Mesendoderm (in vitro differentiated cells): ENCODE measurements at regions not wholly inside any gene's neighbourhood (a gene's known extent, or its start where the extent isn't known, plus 50 kb on each side); places are given as distances from the start of the nearest gene placed in this dataset.
A peak's percentile ranks its signal among the peaks of the same experiment; 100 is the strongest.

ENCODE experiments used
- DNase-seq: peaks from one replicate; pipeline ENCODE4 v3.0.0; 2013
- H2AK5ac ChIP-seq: 2 replicates; pipeline ENCODE4 v1.6.1; 2013; ENCODE audit warnings: low read length, inconsistent platforms
- H2BK120ac ChIP-seq: 2 replicates; pipeline ENCODE4 v1.6.1; 2013; ENCODE audit warnings: low read depth, mild to moderate bottlenecking, low read length, moderate library complexity, mixed read lengths
- H2BK15ac ChIP-seq: replicated peaks from 2 replicates; pipeline ENCODE4 v1.6.1; 2013; ENCODE audit warnings: low read depth, mild to moderate bottlenecking, moderate library complexity
- H2BK5ac ChIP-seq: 2 replicates; pipeline ENCODE4 v1.6.1; 2013; ENCODE audit warnings: low read length, inconsistent platforms
- H3K18ac ChIP-seq: 2 replicates; pipeline ENCODE4 v1.6.1; 2013; ENCODE audit warnings: mild to moderate bottlenecking, low read length, mixed read lengths
- H3K23ac ChIP-seq: one replicate; pipeline ENCODE4 v1.6.1; 2013; ENCODE audit warnings: low read length
- H3K27ac ChIP-seq: 2 replicates; pipeline ENCODE4 v1.5.1; 2013; ENCODE audit warnings: low read depth, mild to moderate bottlenecking, inconsistent platforms, low read length, moderate library complexity
- H3K27me3 ChIP-seq: 2 replicates; pipeline ENCODE4 v1.6.1; 2013; ENCODE audit warnings: low read length, control low read depth, mild to moderate bottlenecking, inconsistent platforms; ENCODE audit not compliant: insufficient read depth, poor library complexity
- H3K36me3 ChIP-seq: 2 replicates; pipeline ENCODE4 v1.6.1; 2013; ENCODE audit warnings: low read length, inconsistent platforms; ENCODE audit not compliant: control insufficient read depth, insufficient read depth
- H3K4ac ChIP-seq: one replicate; pipeline ENCODE4 v1.6.1; 2013; ENCODE audit warnings: low read depth, mild to moderate bottlenecking, low read length, moderate library complexity
- H3K4me1 ChIP-seq: 2 replicates; pipeline ENCODE4 v1.6.1; 2013; ENCODE audit warnings: low read depth, low read length, inconsistent platforms; ENCODE audit not compliant: control insufficient read depth
- H3K4me2 ChIP-seq: 2 replicates; pipeline ENCODE4 v1.6.1; 2013; ENCODE audit warnings: low read length
- H3K4me3 ChIP-seq: 2 replicates; pipeline ENCODE4 v1.5.1; 2013; ENCODE audit warnings: mild to moderate bottlenecking, low read length
- H3K56ac ChIP-seq: one replicate; pipeline ENCODE4 v1.6.1; 2013; ENCODE audit warnings: low read length
- H3K79me1 ChIP-seq: 2 replicates; pipeline ENCODE4 v1.6.1; 2013; ENCODE audit warnings: low read length, inconsistent platforms
- H3K79me2 ChIP-seq: 2 replicates; pipeline ENCODE4 v1.6.1; 2013; ENCODE audit warnings: mild to moderate bottlenecking, low read length; ENCODE audit not compliant: control insufficient read depth, insufficient read depth
- H3K9ac ChIP-seq: 2 replicates; pipeline ENCODE4 v1.6.1; 2013; ENCODE audit warnings: low read length, inconsistent platforms
- H4K5ac ChIP-seq: one replicate; pipeline ENCODE4 v1.6.1; 2013; ENCODE audit warnings: low read length
- H4K8ac ChIP-seq: one replicate; pipeline ENCODE4 v1.6.1; 2013; ENCODE audit warnings: low read depth, mild to moderate bottlenecking, control low read depth, low read length, moderate library complexity
- WGBS: extraction: QIAGEN DNeasy Blood & Tissue Kit; methylation state at CpG from one replicate; pipeline ENCODE4 v1.1.7; 2013; ENCODE audit warnings: low lambda C conversion rate, missing lambda C conversion rate; ENCODE audit not compliant: insufficient coverage; ENCODE audit errors: extremely low coverage; 5-methylcytosine and 5-hydroxymethylcytosine counted together

DNA sequence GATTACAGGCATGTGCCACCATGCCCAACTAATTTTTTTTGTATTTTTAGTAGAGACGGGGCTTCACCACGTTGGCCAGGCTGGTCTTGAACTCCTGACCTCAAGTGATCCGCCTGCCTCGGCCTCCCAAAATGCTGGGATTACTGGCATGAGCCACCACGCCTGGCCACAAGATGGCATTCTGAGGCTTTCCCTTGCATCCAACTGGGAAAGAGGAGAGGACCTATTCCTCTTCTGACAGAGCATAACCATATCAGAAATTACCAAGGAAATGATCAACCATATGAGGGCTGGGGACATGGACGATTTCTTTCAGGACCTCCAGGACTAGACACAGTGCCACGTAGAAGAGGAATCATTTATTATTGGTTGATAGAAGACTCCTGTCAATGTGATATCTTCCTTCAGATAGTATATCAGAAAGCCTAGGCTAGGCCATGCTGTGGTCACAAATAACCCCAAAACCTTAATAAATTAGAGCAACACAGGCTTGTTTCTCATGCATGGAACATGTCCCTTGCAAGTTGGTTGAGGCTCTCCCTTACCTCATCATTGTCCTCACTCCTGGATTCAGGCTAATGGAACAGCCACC lies 372.3 kb upstream of the IL12A start:
- H4K8ac ChIP-seq = no peak overlapping the region
- DNase-seq = peak; percentile 70
- H3K23ac ChIP-seq = no peak overlapping the region
- no peaks in the 10 kb centered on the region for H3K4me1 ChIP-seq
- no peak overlapping the region for H2BK5ac ChIP-seq
- no peaks in the 10 kb centered on the region for H3K27me3 ChIP-seq
- H3K79me2 ChIP-seq = no peaks in the 10 kb centered on the region
- no peak overlapping the region for H4K5ac ChIP-seq
- no peak overlapping the region for H2BK120ac ChIP-seq
- H3K4ac ChIP-seq = peak overlapping the region; percentile 9
- no peak overlapping the region for H3K56ac ChIP-seq
- no peak overlapping the region for H3K27ac ChIP-seq
- no peak overlapping the region for H3K9ac ChIP-seq
- no peak overlapping the region for H3K4me2 ChIP-seq
- H3K4me3 ChIP-seq = no peak overlapping the region
- H2AK5ac ChIP-seq = no peak overlapping the region
- WGBS = no CpG with 5 or more reads among the region's 7 CpGs
- no peaks in the 10 kb centered on the region for H3K36me3 ChIP-seq
- H2BK15ac ChIP-seq = peak overlapping the region; percentile 58
- H3K79me1 ChIP-seq = no peaks in the 10 kb centered on the region
- no peak overlapping the region for H3K18ac ChIP-seq

DNA sequence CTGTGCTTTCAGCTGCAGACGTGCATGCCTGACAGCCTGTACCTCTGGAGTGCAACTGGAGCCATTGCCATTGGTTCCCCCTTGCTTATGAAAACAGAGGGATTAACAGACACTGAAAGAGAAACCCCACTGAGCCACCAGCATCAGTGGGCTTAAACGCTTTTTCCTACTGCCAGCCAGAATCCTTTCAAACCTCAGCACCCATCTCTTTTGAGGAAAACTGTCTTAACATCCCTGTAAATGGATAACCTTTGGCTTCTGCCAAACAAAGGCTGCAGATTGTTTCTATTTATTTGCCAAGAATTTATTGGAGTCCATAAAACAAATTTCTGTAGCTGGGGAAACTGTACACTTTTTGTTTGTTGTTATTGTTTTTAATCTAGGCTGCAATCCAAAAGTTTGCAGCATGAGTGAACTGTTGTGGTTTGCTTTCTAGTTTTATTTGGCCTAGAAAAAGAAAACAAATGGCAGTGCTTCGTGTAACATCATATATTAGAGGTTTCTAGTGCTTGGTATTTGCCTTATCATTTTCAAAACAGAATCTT lies 369.2 kb upstream of the IL12A start:
- Histone ChIP-seq H3K79me1 (no peaks in the 10 kb centered on the region), H3K4me3 (no peak overlapping the region), H3K23ac (no peak overlapping the region), H4K5ac (no peak overlapping the region), H3K56ac (no peak overlapping the region), H2BK120ac (no peak overlapping the region), H3K27me3 (no peaks in the 10 kb centered on the region), H3K4me1 (no peaks in the 10 kb centered on the region), H4K8ac (no peak overlapping the region), H3K36me3 (no peaks in the 10 kb centered on the region), H3K4me2 (no peak overlapping the region), H2BK5ac (no peak overlapping the region), H3K9ac (no peak overlapping the region), H3K27ac (no peak overlapping the region), H3K79me2 (no peaks in the 10 kb centered on the region), H2BK15ac (no peak overlapping the region), H3K4ac (no peak overlapping the region), H2AK5ac (no peak overlapping the region), H3K18ac (no peak overlapping the region)
- no peak for DNase-seq
- no CpG with 5 or more reads among the region's 3 CpGs for WGBS

DNA sequence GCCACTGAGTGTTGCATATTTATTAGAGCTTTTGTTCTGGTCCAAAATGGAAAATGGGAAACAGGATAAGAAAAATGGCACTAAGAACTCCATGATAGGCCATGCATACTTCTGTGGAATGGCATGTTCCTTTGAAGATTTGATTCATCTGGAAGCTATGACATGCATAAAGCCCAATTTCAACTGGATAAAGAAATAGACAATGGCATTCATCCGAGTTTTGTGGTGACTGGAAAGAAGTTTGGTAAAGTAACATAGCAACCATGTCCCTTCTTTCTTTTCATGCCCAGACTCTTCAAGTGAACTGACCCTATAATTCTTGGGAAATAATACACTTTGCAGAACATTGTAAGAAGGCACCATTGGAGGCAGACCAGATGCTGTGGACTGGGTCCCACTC lies 368.4 kb upstream of the IL12A start:
- Histone ChIP-seq H3K4ac (no peak overlapping the region), H3K27me3 (no peaks in the 10 kb centered on the region), H2BK120ac (no peak overlapping the region), H3K79me2 (no peaks in the 10 kb centered on the region), H4K8ac (no peak overlapping the region), H2BK5ac (no peak overlapping the region), H3K27ac (no peak overlapping the region), H3K18ac (no peak overlapping the region), H3K23ac (no peak overlapping the region), H4K5ac (no peak overlapping the region), H2AK5ac (no peak overlapping the region), H2BK15ac (no peak overlapping the region), H3K36me3 (no peaks in the 10 kb centered on the region), H3K4me1 (no peaks in the 10 kb centered on the region), H3K56ac (no peak overlapping the region), H3K4me2 (no peak overlapping the region), H3K9ac (no peak overlapping the region), H3K79me1 (no peaks in the 10 kb centered on the region), H3K4me3 (no peak overlapping the region)
- no CpG with 5 or more reads among the region's 1 CpG for WGBS
- DNase-seq = no peak

DNA sequence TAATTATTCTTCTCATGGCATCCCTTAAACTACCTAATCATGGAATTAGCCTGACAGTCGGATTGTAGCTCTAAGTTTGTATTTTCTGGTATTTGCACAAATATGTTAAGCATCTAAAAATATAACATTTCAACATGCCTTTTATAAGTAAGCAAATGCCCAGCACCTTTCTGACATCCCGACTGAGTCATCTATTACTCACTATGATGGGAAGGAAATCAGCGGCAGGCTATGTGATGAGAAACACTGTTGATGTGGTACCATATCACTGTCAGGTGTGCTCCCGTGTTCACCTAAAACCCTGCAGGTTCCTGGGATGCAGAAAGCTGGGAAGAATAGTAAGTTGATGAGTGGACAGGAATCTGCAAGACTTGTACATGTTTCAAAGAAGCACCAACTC lies 367.8 kb upstream of the IL12A start:
- no peak overlapping the region for H3K27ac ChIP-seq
- H3K56ac ChIP-seq = no peak overlapping the region
- no peak overlapping the region for H2BK120ac ChIP-seq
- WGBS = no CpG with 5 or more reads among the region's 4 CpGs
- no peaks in the 10 kb centered on the region for H3K79me2 ChIP-seq
- no peak overlapping the region for H2AK5ac ChIP-seq
- no peaks in the 10 kb centered on the region for H3K27me3 ChIP-seq
- no peak overlapping the region for H3K4me2 ChIP-seq
- DNase-seq = no peak
- no peak overlapping the region for H3K23ac ChIP-seq
- H3K4ac ChIP-seq = no peak overlapping the region
- H3K79me1 ChIP-seq = no peaks in the 10 kb centered on the region
- H3K18ac ChIP-seq = no peak overlapping the region
- H3K4me3 ChIP-seq = no peak overlapping the region
- no peak overlapping the region for H2BK15ac ChIP-seq
- no peak overlapping the region for H4K5ac ChIP-seq
- no peak overlapping the region for H3K9ac ChIP-seq
- H3K4me1 ChIP-seq = no peaks in the 10 kb centered on the region
- H2BK5ac ChIP-seq = no peak overlapping the region
- H4K8ac ChIP-seq = no peak overlapping the region
- H3K36me3 ChIP-seq = no peaks in the 10 kb centered on the region

DNA sequence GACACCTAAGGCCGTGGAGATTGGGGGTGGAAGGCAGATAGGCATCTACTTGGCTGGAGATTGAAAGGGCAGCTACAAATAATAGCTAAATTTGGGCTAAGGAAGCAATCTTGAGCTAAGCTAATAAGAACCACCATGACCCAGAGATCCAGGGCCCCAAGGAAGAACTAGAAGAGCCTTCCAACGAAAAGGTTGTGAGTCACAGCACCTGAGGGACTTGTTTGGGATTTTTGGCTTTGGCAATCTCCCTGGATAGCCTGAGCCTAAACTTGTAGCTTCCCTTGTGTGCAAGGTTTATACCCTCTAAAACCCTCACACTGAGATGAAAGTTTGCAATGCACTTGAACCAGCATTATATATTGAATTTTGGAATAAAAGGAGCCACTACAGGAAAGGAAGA lies 364.0 kb upstream of the IL12A start:
- no CpG with 5 or more reads among the region's 2 CpGs for WGBS
- Histone ChIP-seq H3K27me3 (no peaks in the 10 kb centered on the region), H3K79me2 (no peaks in the 10 kb centered on the region), H3K4me2 (no peak overlapping the region), H3K36me3 (no peaks in the 10 kb centered on the region), H4K5ac (no peak overlapping the region), H3K9ac (no peak overlapping the region), H2AK5ac (no peak overlapping the region), H3K56ac (no peak overlapping the region), H3K4ac (no peak overlapping the region), H3K23ac (no peak overlapping the region), H2BK15ac (no peak overlapping the region), H2BK120ac (no peak overlapping the region), H2BK5ac (no peak overlapping the region), H3K79me1 (no peaks in the 10 kb centered on the region), H4K8ac (no peak overlapping the region), H3K18ac (no peak overlapping the region), H3K4me1 (peaks cover 2% of the 10 kb centered on the region), H3K27ac (no peak overlapping the region), H3K4me3 (no peak overlapping the region)
- DNase-seq = no peak

DNA sequence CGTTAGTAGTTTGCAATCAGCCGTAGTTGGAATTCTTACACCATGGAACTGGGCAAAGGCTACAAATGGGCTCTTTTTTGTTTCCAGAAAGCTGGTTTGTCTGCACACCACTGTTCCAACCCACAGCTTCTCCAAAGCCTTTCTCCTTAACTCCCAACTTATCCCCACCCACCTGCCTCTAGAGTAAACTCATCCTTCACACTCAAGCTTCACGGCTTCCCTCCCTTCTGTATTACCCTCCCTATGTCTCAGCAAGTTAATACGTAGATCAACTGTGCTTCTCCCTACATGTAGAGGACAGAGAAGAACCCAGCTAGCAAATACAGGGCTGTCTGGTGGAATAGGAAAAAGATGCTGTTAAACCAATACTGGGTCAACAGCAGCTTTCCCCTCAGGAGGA lies 363.0 kb upstream of the IL12A start:
- Histone ChIP-seq H3K36me3 (no peaks in the 10 kb centered on the region), H3K23ac (no peak overlapping the region), H3K4me3 (no peak overlapping the region), H2BK120ac (no peak overlapping the region), H3K79me1 (no peaks in the 10 kb centered on the region), H3K4ac (no peak overlapping the region), H3K79me2 (no peaks in the 10 kb centered on the region), H3K27me3 (no peaks in the 10 kb centered on the region), H3K27ac (no peak overlapping the region), H2BK15ac (no peak overlapping the region), H3K4me1 (peaks cover 2% of the 10 kb centered on the region), H3K18ac (no peak overlapping the region), H4K5ac (no peak overlapping the region), H3K9ac (no peak overlapping the region), H2AK5ac (no peak overlapping the region), H3K56ac (no peak overlapping the region), H4K8ac (no peak overlapping the region), H3K4me2 (no peak overlapping the region), H2BK5ac (no peak overlapping the region)
- WGBS = no CpG with 5 or more reads among the region's 4 CpGs
- no peak for DNase-seq
